ENCODE measurements at regions not wholly inside any gene's neighbourhood (a gene's known extent, or its start where the extent isn't known, plus 50 kb on each side); places are given as distances from the start of the nearest gene placed in this dataset.
"Not testable (repeated sequence)": the region's sequence is repeated elsewhere in the genome, so short reads cannot be mapped to it uniquely, and the experiment has no call there.

DNA sequence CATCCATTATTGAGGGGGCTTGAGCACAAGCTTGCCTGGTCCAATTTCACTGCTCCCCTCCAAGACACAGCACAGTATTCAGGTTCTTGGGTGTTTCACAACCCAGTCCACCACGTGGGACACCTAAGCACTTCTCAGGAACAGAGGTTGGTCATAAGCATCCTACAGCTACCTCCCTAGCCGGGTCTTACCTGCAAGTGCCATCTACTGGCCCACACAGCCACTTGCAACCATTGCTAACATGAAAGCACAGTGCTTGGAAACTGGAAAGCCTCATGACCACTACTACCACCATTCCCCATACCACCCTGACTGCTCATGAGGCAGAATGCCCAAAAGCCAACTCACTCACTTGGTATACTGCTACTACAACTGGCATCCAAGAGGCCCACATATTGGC, 105.7 kb upstream of the RPRM start:
- Mint-ChIP-seq H3K4me3 (no peak overlapping the region), H3K27me3 (no peaks in the 10 kb centered on the region)

DNA sequence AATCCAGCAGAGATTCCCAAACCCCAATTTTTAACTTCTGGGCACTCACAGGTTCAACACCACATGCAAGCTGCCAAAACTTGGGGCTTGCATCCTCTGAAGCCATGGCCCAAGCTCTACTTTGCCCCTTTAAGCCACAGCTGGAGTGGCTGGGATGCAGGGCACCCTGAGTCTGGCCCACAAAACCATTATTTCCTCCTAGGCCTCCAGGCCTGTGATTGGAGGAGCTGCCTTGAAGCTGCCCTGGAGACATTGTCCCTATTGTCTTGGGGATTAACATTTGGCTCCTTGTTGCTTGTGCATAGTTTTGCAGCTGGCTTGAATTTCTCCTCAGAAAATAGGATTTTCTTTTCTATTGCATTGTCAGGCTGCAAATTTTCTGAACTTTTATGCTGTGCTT, 109.8 kb upstream of the RPRM start:
- Mint-ChIP-seq H3K27ac (no peak overlapping the region), H3K9me3 (peaks cover 23% of the 10 kb centered on the region), H3K4me3 (no peak overlapping the region), H3K27me3 (no peaks in the 10 kb centered on the region), H3K36me3 (ENCODE audit: low read depth) (no peaks in the 10 kb centered on the region), H3K4me1 (peaks cover 2% of the 10 kb centered on the region)
- intact Hi-C loops (cut with micrococcal nuclease): no loop called here
- no peak for DNase-seq

More for the DNA sequence above, 105.7 kb upstream of the RPRM start:
- Mint-ChIP-seq H3K27ac (no peak overlapping the region), H3K9me3 (peaks cover 17% of the 10 kb centered on the region), H3K36me3 (ENCODE audit: low read depth) (no peaks in the 10 kb centered on the region), H3K4me1 (peaks cover 2% of the 10 kb centered on the region)
- DNase-seq: no peak
- intact Hi-C loops (cut with micrococcal nuclease): no loop called here

DNA sequence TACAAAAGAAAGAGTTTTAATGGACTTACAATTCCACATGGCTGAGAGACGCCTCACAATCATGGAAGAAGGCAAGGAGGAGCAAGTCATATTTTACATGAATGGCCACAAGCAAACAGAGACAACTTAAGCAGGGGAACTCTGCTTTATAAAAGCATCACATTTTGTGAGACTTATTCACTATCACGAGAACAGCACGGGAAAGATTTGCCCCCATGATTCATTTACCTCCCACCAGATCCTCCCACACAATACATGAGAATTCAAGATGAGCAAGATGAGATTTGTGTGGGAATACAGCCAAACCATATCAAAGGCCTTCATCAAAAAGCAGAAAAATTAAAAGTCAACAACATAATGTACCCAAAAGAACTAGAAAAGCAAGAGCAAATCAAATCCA, 111.0 kb upstream of the RPRM start:
- DNase-seq: no peak
- H3K27me3 Mint-ChIP-seq: no peaks in the 10 kb centered on the region
- H3K4me3 Mint-ChIP-seq: no peak overlapping the region
- peaks cover 2% of the 10 kb centered on the region for H3K4me1 Mint-ChIP-seq
- intact Hi-C loops (cut with micrococcal nuclease): no loop called here
- no peaks in the 10 kb centered on the region for H3K36me3 Mint-ChIP-seq (ENCODE audit: low read depth)
- H3K27ac Mint-ChIP-seq: no peak overlapping the region
- H3K9me3 Mint-ChIP-seq: peaks cover 23% of the 10 kb centered on the region

DNA sequence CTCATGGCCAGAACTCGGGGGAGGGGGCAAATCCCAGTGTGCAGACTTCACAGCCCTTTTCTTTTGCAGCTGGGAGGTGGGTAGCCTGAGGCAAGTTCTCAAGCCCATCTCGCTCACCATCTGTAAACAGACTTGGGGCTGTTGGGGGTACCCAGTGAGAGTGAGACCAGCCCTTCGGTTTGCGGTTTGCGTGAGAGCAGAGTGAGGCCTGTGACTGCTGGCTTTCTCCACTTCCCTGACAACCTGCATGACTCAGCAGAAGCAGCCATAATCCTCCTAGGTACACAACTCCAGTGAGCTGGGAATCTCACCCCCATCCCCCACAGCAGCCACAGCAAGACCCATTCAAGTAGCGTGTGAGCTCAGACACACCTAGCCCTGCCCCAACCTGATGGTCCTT, 114.5 kb upstream of the RPRM start:
- H3K36me3 Mint-ChIP-seq (ENCODE audit: low read depth); H3K9me3 Mint-ChIP-seq; H3K4me1 Mint-ChIP-seq; H3K27me3 Mint-ChIP-seq; DNase-seq; H3K4me3 Mint-ChIP-seq; intact Hi-C loops (cut with micrococcal nuclease); H3K27ac Mint-ChIP-seq: not testable (repeated sequence)

DNA sequence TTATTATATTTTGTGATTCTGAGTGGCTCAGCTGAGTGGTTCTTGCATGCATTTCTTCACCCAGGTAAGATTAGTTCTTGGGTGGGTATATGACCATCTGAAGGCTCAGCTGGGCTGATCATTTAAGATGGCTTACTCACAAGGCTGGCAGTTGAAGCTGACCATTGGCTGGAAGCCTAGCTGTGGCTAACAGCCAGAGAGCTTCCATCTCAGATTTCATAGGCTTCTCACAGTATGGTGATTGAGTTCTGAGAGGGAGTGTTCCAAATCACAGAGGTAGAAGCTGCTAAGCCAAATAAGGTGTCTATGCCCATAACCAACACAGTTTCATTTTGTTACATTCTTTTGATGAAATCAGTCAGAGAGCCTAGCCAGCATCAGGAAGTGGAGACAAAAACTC, 117.4 kb upstream of the RPRM start:
- Mint-ChIP-seq H3K27me3 (no peaks in the 10 kb centered on the region), H3K4me1 (no peaks in the 10 kb centered on the region), H3K36me3 (ENCODE audit: low read depth) (no peaks in the 10 kb centered on the region), H3K4me3 (no peak overlapping the region), H3K9me3 (peaks cover 3% of the 10 kb centered on the region), H3K27ac (no peak overlapping the region)
- no peak for DNase-seq
- intact Hi-C loops (cut with micrococcal nuclease): no loop called here

DNA sequence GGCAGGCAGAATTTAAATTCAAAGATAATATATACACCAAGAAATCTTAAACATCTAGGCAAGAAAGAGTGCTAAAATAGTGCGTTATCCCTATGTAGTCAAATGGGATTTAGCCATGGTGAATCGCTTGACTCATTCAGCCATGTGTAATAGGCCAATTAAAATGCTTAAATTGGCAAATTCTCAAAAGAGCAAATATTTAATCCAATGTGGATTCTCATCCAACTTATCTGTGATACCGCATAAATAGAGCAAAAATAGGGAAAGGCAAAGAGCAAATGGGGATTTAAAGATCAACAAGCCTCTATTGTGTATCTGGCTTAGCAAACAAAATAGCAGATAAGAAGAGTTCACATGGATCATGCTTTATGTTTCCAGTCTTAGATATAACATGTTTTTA, 123.2 kb upstream of the RPRM start:
- intact Hi-C loops (cut with micrococcal nuclease): no loop called here
- Mint-ChIP-seq H3K27ac (no peak overlapping the region), H3K36me3 (ENCODE audit: low read depth) (no peaks in the 10 kb centered on the region), H3K4me1 (no peaks in the 10 kb centered on the region), H3K9me3 (peaks cover 7% of the 10 kb centered on the region), H3K27me3 (no peaks in the 10 kb centered on the region), H3K4me3 (no peak overlapping the region)
- no peak for DNase-seq

DNA sequence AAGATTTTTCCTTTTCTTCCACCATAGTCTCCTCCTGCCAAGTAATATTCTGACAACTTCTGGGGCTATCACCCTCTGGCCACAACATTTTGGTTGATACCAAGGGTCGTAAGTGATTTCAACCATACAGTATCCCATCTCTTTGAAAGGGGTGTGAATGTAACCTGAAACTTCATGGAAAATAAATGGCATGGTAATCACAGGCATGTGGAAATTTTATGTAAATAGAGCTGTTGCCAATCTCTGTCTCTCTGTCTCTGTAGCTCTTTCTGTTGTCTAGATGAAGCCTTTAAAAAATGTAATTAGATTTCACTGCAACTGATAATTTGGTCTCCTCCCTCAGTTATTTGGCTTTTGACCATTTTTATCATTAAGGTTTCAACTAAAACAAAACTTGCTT, 125.6 kb upstream of the RPRM start:
- DNase-seq: no peak
- Mint-ChIP-seq H3K27ac (no peak overlapping the region), H3K36me3 (ENCODE audit: low read depth) (no peaks in the 10 kb centered on the region), H3K9me3 (peaks cover 7% of the 10 kb centered on the region), H3K27me3 (no peaks in the 10 kb centered on the region), H3K4me3 (no peak overlapping the region), H3K4me1 (no peaks in the 10 kb centered on the region)
- intact Hi-C loops (cut with micrococcal nuclease): no loop called here

DNA sequence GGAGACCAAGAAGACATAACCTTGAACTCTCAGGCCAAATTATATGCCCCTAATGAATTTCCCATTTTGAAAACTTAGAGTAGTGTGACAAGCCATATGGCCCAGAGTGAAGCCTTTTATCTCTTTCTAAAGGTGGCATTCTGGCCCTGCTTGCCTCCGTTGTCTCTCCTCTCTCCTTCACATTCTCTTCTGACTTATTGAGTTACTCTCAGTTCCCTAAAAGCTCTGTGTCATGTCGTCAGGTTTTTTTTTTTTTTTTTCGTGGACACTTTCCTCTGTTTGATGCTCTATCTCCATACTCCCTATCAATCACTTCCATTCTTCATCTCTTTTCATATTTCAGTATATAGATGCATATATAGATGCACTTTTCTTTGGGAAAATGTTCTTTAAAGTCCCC, 128.1 kb upstream of the RPRM start:
- Mint-ChIP-seq H3K27ac (no peak overlapping the region), H3K4me3 (no peak overlapping the region), H3K36me3 (ENCODE audit: low read depth) (no peaks in the 10 kb centered on the region), H3K9me3 (peaks cover 2% of the 10 kb centered on the region), H3K27me3 (no peaks in the 10 kb centered on the region), H3K4me1 (no peaks in the 10 kb centered on the region)
- intact Hi-C loops (cut with micrococcal nuclease): no loop called here
- no peak for DNase-seq

DNA sequence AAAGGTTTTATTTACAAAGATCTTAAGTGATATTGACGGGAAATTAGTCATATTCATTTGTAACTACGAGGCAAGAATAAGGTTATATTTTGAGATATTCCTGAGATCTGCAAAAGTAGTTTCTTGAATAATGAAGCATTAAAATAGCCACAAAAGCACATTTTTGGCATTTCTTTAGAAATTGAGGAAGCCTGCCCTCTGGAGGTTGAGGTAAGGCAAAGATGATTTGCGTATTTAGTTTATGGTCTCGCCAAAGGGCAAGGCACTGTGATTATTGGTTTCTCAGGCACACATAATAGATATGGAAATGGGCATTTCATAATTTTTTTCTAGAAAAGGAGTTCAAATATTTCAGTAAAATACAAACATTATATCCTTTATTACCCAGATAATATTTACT, 143.7 kb upstream of the RPRM start:
- no peak overlapping the region for H3K27ac Mint-ChIP-seq
- no peak for DNase-seq
- H3K9me3 Mint-ChIP-seq: peaks cover 3% of the 10 kb centered on the region
- no peaks in the 10 kb centered on the region for H3K4me1 Mint-ChIP-seq
- H3K36me3 Mint-ChIP-seq (ENCODE audit: low read depth): no peaks in the 10 kb centered on the region
- H3K27me3 Mint-ChIP-seq: no peaks in the 10 kb centered on the region
- intact Hi-C loops (cut with micrococcal nuclease): no loop called here
- H3K4me3 Mint-ChIP-seq: no peak overlapping the region

DNA sequence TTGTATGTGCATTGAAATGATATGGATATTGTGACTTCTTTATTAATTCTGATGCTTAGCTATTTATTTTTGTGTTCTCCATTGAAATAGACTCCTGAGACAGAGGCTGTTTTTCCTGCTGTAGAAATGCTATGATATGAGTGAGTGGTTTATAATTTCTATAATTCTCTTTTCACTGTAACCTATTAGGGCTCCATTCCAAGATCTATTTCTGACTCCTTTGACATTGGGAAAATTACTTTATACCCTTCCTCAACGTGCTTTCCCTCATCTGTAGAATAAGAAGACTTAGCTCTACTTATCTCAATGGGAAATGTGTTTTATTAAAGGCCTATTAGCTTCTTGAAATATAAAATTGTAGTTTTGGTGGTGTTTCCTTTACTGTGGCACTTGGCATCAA, 144.5 kb upstream of the RPRM start:
- Mint-ChIP-seq H3K27ac (no peak overlapping the region), H3K9me3 (peaks cover 3% of the 10 kb centered on the region), H3K4me3 (no peak overlapping the region), H3K27me3 (no peaks in the 10 kb centered on the region), H3K4me1 (no peaks in the 10 kb centered on the region), H3K36me3 (ENCODE audit: low read depth) (no peaks in the 10 kb centered on the region)
- intact Hi-C loops (cut with micrococcal nuclease): no loop called here
- DNase-seq: no peak

DNA sequence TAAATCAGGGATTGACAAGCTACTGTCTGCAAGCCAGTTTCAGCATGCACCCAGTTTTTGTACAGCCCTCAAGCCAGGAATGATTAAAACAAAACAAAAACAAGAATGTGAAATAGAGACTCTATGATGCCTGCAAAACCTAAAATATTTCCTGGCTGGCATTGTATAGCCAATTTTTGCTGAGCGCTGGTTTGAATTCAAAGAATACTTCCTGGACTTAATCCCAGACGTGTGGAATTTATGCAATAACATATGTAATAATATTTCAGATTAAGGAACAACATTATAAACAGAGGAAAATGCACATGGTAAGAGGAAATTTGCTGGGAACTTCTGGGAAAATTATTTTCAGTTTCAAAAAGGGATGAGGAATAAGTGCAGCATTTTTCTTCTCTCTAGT, 148.1 kb upstream of the RPRM start:
- Mint-ChIP-seq H3K4me1 (no peaks in the 10 kb centered on the region), H3K4me3 (no peak overlapping the region), H3K27me3 (no peaks in the 10 kb centered on the region), H3K36me3 (ENCODE audit: low read depth) (no peaks in the 10 kb centered on the region), H3K9me3 (peaks cover 3% of the 10 kb centered on the region), H3K27ac (no peak overlapping the region)
- no peak for DNase-seq
- intact Hi-C loops (cut with micrococcal nuclease): no loop called here

DNA sequence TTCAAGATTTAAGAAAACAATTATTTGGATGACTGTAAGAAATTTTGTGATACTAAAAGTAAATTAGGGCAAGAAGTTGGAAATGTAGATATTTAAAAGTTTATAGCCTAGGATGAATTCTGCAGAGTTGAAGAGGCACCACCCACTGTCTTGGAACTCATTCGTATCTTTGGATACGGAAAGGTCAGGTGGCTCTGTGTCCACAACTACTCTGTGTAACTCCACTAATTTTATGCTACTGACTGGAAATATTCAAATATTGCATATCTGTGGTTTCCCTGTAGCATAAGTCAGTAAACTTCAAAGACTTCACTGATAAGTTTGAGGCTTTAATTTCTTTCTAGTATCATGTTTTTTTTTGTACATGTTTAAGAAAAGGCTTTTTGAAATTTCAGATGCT, 156.9 kb upstream of the RPRM start:
- no peaks in the 10 kb centered on the region for H3K4me1 Mint-ChIP-seq
- H3K27me3 Mint-ChIP-seq: no peaks in the 10 kb centered on the region
- H3K36me3 Mint-ChIP-seq (ENCODE audit: low read depth): no peaks in the 10 kb centered on the region
- no peak for DNase-seq
- no peak overlapping the region for H3K27ac Mint-ChIP-seq
- no peaks in the 10 kb centered on the region for H3K9me3 Mint-ChIP-seq
- intact Hi-C loops (cut with micrococcal nuclease): no loop called here
- H3K4me3 Mint-ChIP-seq: no peak overlapping the region

DNA sequence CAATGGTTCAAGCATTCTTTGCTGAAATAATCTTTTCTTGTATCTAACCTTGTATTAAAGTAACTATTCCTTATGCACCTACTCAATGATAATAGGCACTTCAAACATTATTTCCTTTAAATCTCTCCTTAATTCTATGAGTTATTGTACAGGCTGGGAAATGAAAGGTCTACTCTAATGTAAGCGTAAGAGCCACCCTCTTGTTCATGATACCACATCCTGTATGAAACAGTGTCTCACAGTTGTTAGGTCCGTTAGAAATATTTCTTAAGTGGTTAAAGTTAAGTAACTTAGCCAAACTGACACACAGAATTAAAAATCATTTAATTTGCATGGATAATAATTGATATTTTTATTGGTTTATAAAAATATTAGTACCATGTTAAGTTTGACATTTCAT, 162.5 kb upstream of the RPRM start:
- Mint-ChIP-seq H3K4me3 (no peak overlapping the region), H3K4me1 (no peaks in the 10 kb centered on the region), H3K27me3 (no peaks in the 10 kb centered on the region), H3K27ac (no peak overlapping the region), H3K36me3 (ENCODE audit: low read depth) (no peaks in the 10 kb centered on the region), H3K9me3 (no peaks in the 10 kb centered on the region)
- DNase-seq: no peak
- intact Hi-C loops (cut with micrococcal nuclease): no loop called here

DNA sequence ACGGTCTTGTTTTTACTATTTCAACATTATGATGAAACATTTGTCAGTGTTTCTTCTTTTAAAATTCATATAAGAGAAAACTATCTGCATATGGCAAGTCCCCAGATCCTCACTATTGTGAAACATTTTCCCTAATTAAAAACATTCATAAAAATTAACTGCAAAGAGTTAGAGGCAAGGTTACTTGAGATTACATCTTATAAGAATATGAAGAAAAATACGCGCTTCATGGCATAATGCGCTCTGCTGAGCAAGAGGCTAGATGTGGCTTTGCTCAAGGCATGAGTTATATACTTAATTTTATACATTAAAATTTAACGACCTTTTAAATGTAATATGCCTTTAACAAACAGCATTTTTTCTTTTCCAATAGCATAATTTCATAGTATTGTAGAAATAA, 166.4 kb upstream of the RPRM start:
- Mint-ChIP-seq H3K4me1 (no peaks in the 10 kb centered on the region), H3K27me3 (no peaks in the 10 kb centered on the region), H3K36me3 (ENCODE audit: low read depth) (no peaks in the 10 kb centered on the region), H3K27ac (no peak overlapping the region), H3K4me3 (no peak overlapping the region), H3K9me3 (peaks cover 3% of the 10 kb centered on the region)
- intact Hi-C loops (cut with micrococcal nuclease): no loop called here
- no peak for DNase-seq

DNA sequence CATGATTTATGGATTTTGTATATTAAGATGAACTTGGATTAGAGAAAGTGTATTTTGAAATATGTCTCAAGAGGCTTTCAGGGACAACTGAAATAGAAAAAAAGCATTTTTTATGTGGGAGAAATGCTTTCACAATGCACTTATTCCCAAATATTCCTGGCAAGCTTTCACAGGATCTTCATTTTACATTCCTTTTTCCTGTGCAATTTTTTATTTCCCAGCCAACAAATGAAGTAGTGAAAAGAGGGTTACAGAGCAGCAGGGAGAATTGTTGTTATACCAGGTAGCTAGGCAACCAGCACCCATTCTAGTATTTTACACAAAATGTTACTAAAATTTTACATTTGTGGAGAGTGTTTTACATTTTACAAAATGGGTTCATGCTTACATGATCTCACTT, 167.0 kb upstream of the RPRM start:
- Mint-ChIP-seq H3K36me3 (ENCODE audit: low read depth) (no peaks in the 10 kb centered on the region), H3K27me3 (no peaks in the 10 kb centered on the region), H3K27ac (no peak overlapping the region), H3K4me3 (no peak overlapping the region), H3K4me1 (no peaks in the 10 kb centered on the region), H3K9me3 (peaks cover 3% of the 10 kb centered on the region)
- DNase-seq: no peak
- intact Hi-C loops (cut with micrococcal nuclease): no loop called here

DNA sequence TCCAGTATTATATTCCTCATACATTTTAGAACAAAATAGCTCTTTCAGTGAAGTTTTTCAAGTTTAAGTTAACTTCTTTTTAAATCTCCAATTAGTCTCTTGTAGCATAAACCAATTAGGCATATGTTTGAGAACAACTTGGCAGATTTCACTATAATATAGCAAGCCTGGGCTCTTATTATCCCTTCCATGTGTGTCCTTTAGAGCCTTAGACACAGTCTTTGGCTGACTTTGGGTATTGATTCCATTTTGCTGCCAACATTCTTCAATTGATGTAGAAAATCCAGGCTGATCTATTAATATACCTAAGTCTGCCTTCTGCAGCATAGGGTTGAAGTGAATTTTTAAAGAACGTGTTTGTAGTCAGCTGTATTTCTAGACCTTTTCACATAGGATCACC, 179.1 kb upstream of the RPRM start:
- H3K27ac Mint-ChIP-seq: no peak overlapping the region
- H3K27me3 Mint-ChIP-seq: no peaks in the 10 kb centered on the region
- DNase-seq: no peak
- intact Hi-C loops (cut with micrococcal nuclease): no loop called here
- no peaks in the 10 kb centered on the region for H3K4me1 Mint-ChIP-seq
- no peak overlapping the region for H3K4me3 Mint-ChIP-seq
- no peaks in the 10 kb centered on the region for H3K36me3 Mint-ChIP-seq (ENCODE audit: low read depth)
- H3K9me3 Mint-ChIP-seq: peaks cover 9% of the 10 kb centered on the region
